WTC11 (cell line): ENCODE measurements at regions not wholly inside any gene's neighbourhood (a gene's known extent, or its start where the extent isn't known, plus 50 kb on each side); places are given as distances from the start of the nearest gene placed in this dataset.

Experiments
- ATAC-seq: fragments of 200-7000 bp; cut with Tn5 transposase; 2 replicates; pipeline ENCODE4 v1.10.0; 2021; ENCODE audit warnings: mild to moderate bottlenecking, moderate library complexity
- CTCF ChIA-PET: fragments of 300-600 bp; sonication (Branson Sonifier 250); formaldehyde crosslinking; loops from one replicate; lab custom pipeline; 2021; ENCODE audit warnings: antibody characterized with exemption; lab: Charles Lee
- POLR2A ChIA-PET: fragments of 350-600 bp; sonication (Branson Sonifier 250); formaldehyde crosslinking; loops from one replicate; lab custom pipeline; 2021; ENCODE audit warnings: antibody characterized with exemption; lab: Charles Lee
- DNase-seq: peaks from one replicate; pipeline ENCODE4 v3.0.0; 2021; ENCODE audit warnings: low spot score
- H3K27ac Mint-ChIP-seq: 2 replicates; pipeline ENCODE4 v1.8.0; 2021; ENCODE audit warnings: mixed read lengths
- H3K27me3 Mint-ChIP-seq: 2 replicates; pipeline ENCODE4 v1.8.0; 2021; ENCODE audit warnings: low read depth, mild to moderate bottlenecking, moderate library complexity, mixed read lengths
- H3K36me3 Mint-ChIP-seq: 2 replicates; pipeline ENCODE4 v1.8.0; 2021; ENCODE audit warnings: mixed read lengths
- H3K4me1 Mint-ChIP-seq: 2 replicates; pipeline ENCODE4 v1.8.0; 2022; ENCODE audit warnings: mixed read lengths
- H3K4me3 Mint-ChIP-seq: 2 replicates; pipeline ENCODE4 v1.8.0; 2021; ENCODE audit warnings: mild to moderate bottlenecking, moderate library complexity, mixed read lengths
- H3K9me3 Mint-ChIP-seq: 2 replicates; pipeline ENCODE4 v1.8.0; 2021; ENCODE audit warnings: mixed read lengths
- ATF2 ChIP-seq: sonication (generic); formaldehyde crosslinking; IDR thresholded peaks from 2 replicates; pipeline ENCODE4 v1.8.1; 2022; ENCODE audit warnings: low read depth, missing genetic modification reagents, borderline replicate concordance
- GABPB1 ChIP-seq: sonication (generic); formaldehyde crosslinking; IDR thresholded peaks from 2 replicates; pipeline ENCODE4 v1.8.1; 2023; ENCODE audit warnings: mild to moderate bottlenecking, missing genetic modification reagents
- GRHL2 ChIP-seq: fragments of 250-450 bp; sonication (Bioruptor Pico); IDR thresholded peaks from 2 replicates; pipeline ENCODE4 v1.8.0; 2022; ENCODE audit warnings: mild to moderate bottlenecking, moderate library complexity; ENCODE audit not compliant: insufficient replicate concordance, severe bottlenecking
- IRF1 ChIP-seq: sonication (generic); formaldehyde crosslinking; IDR thresholded peaks from 2 replicates; pipeline ENCODE4 v1.8.0; 2023; ENCODE audit warnings: missing genetic modification reagents
- JAZF1 ChIP-seq: fragments of 250-450 bp; sonication (Bioruptor Pico); IDR thresholded peaks from 2 replicates; pipeline ENCODE4 v1.9.0; 2021; ENCODE audit warnings: moderate library complexity, mild to moderate bottlenecking, inconsistent platforms
- NR1H2 ChIP-seq: sonication (generic); formaldehyde crosslinking; IDR thresholded peaks from 2 replicates; pipeline ENCODE4 v1.9.0; 2021; ENCODE audit warnings: mild to moderate bottlenecking, moderate library complexity, missing genetic modification reagents
- NR2C2 ChIP-seq: sonication (generic); formaldehyde crosslinking; IDR thresholded peaks from 2 replicates; pipeline ENCODE4 v1.8.0; 2022; ENCODE audit warnings: mild to moderate bottlenecking, missing genetic modification reagents
- NR3C1 ChIP-seq: sonication (generic); formaldehyde crosslinking; conservative IDR thresholded peaks from 2 replicates; pipeline ENCODE4 v1.8.1; 2023; ENCODE audit warnings: low read depth, mild to moderate bottlenecking, missing genetic modification reagents
- PRRX2 ChIP-seq: fragments of 250-450 bp; sonication (Bioruptor Pico); IDR thresholded peaks from 2 replicates; pipeline ENCODE4 v1.8.0; 2021; ENCODE audit warnings: mild to moderate bottlenecking
- SMAD3 ChIP-seq: sonication (generic); formaldehyde crosslinking; IDR thresholded peaks from 2 replicates; pipeline ENCODE4 v1.8.0; 2022; ENCODE audit warnings: missing genetic modification reagents, mild to moderate bottlenecking, borderline replicate concordance
- SOX15 ChIP-seq: fragments of 250-450 bp; sonication (Bioruptor Pico); IDR thresholded peaks from 2 replicates; pipeline ENCODE4 v1.9.0; 2021; ENCODE audit warnings: mild to moderate bottlenecking
- TP53 ChIP-seq: sonication (generic); formaldehyde crosslinking; IDR thresholded peaks from 2 replicates; pipeline ENCODE4 v1.8.1; 2023; ENCODE audit warnings: mild to moderate bottlenecking, missing genetic modification reagents
- ZBTB21 ChIP-seq: sonication (generic); formaldehyde crosslinking; IDR thresholded peaks from 2 replicates; pipeline ENCODE4 v1.8.1; 2023; ENCODE audit warnings: mild to moderate bottlenecking, missing genetic modification reagents, borderline replicate concordance
- ZNF138 ChIP-seq: sonication (generic); formaldehyde crosslinking; conservative IDR thresholded peaks from 2 replicates; pipeline ENCODE4 v1.8.1; 2022; ENCODE audit warnings: mild to moderate bottlenecking, moderate library complexity, missing genetic modification reagents
- ZNF317 ChIP-seq: sonication (generic); formaldehyde crosslinking; IDR thresholded peaks from 2 replicates; pipeline ENCODE4 v1.8.1; 2023; ENCODE audit warnings: low read depth, mild to moderate bottlenecking, moderate library complexity, missing genetic modification reagents, borderline replicate concordance
- TF ChIP-seq, protein P1 (sequence below): fragments of 250-450 bp; sonication (Bioruptor Pico); IDR thresholded peaks from 2 replicates; pipeline ENCODE4 v1.9.0; 2021; ENCODE audit warnings: mild to moderate bottlenecking
- TF ChIP-seq, protein P2 (sequence below): fragments of 250-450 bp; sonication (Bioruptor Pico); IDR thresholded peaks from 2 replicates; pipeline ENCODE4 v1.9.0; 2021; ENCODE audit warnings: moderate library complexity, mild to moderate bottlenecking, inconsistent platforms, borderline replicate concordance
- TF ChIP-seq, protein P3 (sequence below): sonication (generic); formaldehyde crosslinking; IDR thresholded peaks from 2 replicates; pipeline ENCODE4 v1.8.1; 2023; ENCODE audit warnings: mild to moderate bottlenecking, missing genetic modification reagents, borderline replicate concordance

GRCh38 chr18:77996737-77997136 is 747.1 kb downstream of the GALR1 start (continued):
- TF ChIP-seq NR2C2 (CRISPR knock-in tag), result no peak

- ChIA-PET POLR2A (no interaction called here), CTCF (no interaction called here)
- DNase-seq, result no peak
- peaks cover 23% of the 10 kb centered on the region for H3K4me1 Mint-ChIP-seq
- ATAC-seq, result no peak
- peaks cover 61% of the 10 kb centered on the region for H3K9me3 Mint-ChIP-seq
- no peak overlapping the region for H3K27ac Mint-ChIP-seq
- H3K4me3 Mint-ChIP-seq, result no peak overlapping the region
- peaks cover 28% of the 10 kb centered on the region for H3K36me3 Mint-ChIP-seq
- H3K27me3 Mint-ChIP-seq, result peaks cover 8% of the 10 kb centered on the region
- TF ChIP-seq ZBTB21, result no peak
- TF ChIP-seq TP53 (CRISPR knock-in tag), result no peak
- TF ChIP-seq JAZF1, result no peak
- TF ChIP-seq, protein P1, sequence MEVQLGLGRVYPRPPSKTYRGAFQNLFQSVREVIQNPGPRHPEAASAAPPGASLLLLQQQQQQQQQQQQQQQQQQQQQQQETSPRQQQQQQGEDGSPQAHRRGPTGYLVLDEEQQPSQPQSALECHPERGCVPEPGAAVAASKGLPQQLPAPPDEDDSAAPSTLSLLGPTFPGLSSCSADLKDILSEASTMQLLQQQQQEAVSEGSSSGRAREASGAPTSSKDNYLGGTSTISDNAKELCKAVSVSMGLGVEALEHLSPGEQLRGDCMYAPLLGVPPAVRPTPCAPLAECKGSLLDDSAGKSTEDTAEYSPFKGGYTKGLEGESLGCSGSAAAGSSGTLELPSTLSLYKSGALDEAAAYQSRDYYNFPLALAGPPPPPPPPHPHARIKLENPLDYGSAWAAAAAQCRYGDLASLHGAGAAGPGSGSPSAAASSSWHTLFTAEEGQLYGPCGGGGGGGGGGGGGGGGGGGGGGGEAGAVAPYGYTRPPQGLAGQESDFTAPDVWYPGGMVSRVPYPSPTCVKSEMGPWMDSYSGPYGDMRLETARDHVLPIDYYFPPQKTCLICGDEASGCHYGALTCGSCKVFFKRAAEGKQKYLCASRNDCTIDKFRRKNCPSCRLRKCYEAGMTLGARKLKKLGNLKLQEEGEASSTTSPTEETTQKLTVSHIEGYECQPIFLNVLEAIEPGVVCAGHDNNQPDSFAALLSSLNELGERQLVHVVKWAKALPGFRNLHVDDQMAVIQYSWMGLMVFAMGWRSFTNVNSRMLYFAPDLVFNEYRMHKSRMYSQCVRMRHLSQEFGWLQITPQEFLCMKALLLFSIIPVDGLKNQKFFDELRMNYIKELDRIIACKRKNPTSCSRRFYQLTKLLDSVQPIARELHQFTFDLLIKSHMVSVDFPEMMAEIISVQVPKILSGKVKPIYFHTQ, result no peak
- TF ChIP-seq IRF1 (CRISPR knock-in tag), result no peak
- TF ChIP-seq, protein P2, sequence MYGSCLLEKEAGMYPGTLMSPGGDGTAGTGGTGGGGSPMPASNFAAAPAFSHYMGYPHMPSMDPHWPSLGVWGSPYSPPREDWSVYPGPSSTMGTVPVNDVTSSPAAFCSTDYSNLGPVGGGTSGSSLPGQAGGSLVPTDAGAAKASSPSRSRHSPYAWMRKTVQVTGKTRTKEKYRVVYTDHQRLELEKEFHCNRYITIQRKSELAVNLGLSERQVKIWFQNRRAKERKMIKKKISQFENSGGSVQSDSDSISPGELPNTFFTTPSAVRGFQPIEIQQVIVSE (CRISPR knock-in tag), result no peak
- no peak for TF ChIP-seq GABPB1 (CRISPR knock-in tag)
- no peak for TF ChIP-seq NR1H2
- TF ChIP-seq NR2C2 (CRISPR knock-in tag), result no peak
- TF ChIP-seq ZNF317 (CRISPR knock-in tag), result no peak
- TF ChIP-seq ATF2 (CRISPR knock-in tag), result no peak
- no peak for TF ChIP-seq SOX15 (CRISPR knock-in tag)
- TF ChIP-seq SMAD3, result no peak
- no peak for TF ChIP-seq NR3C1 (CRISPR knock-in tag)
- TF ChIP-seq GRHL2 (CRISPR knock-in tag), result no peak
- TF ChIP-seq, protein P3, sequence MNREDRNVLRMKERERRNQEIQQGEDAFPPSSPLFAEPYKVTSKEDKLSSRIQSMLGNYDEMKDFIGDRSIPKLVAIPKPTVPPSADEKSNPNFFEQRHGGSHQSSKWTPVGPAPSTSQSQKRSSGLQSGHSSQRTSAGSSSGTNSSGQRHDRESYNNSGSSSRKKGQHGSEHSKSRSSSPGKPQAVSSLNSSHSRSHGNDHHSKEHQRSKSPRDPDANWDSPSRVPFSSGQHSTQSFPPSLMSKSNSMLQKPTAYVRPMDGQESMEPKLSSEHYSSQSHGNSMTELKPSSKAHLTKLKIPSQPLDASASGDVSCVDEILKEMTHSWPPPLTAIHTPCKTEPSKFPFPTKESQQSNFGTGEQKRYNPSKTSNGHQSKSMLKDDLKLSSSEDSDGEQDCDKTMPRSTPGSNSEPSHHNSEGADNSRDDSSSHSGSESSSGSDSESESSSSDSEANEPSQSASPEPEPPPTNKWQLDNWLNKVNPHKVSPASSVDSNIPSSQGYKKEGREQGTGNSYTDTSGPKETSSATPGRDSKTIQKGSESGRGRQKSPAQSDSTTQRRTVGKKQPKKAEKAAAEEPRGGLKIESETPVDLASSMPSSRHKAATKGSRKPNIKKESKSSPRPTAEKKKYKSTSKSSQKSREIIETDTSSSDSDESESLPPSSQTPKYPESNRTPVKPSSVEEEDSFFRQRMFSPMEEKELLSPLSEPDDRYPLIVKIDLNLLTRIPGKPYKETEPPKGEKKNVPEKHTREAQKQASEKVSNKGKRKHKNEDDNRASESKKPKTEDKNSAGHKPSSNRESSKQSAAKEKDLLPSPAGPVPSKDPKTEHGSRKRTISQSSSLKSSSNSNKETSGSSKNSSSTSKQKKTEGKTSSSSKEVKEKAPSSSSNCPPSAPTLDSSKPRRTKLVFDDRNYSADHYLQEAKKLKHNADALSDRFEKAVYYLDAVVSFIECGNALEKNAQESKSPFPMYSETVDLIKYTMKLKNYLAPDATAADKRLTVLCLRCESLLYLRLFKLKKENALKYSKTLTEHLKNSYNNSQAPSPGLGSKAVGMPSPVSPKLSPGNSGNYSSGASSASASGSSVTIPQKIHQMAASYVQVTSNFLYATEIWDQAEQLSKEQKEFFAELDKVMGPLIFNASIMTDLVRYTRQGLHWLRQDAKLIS (CRISPR knock-in tag), result no peak
- no peak for TF ChIP-seq PRRX2
- no peak for TF ChIP-seq ZNF138 (CRISPR knock-in tag)
These were observed 752.2 kb downstream of the GALR1 start for GRCh38 chr18:78001811-78002210.
